HG02981 (cell line): ENCODE measurements at regions not wholly inside any gene's neighbourhood (a gene's known extent, or its start where the extent isn't known, plus 50 kb on each side); places are given as distances from the start of the nearest gene placed in this dataset.
A peak's percentile ranks its signal among the peaks of the same experiment; 100 is the strongest.

Source experiments
- ATAC-seq: cut with Tn5 transposase; IDR thresholded peaks from one replicate; pipeline ENCODE4 v1.9.1; 2021; ENCODE audit warnings: mild to moderate bottlenecking, moderate library complexity; ENCODE audit not compliant: unreplicated experiment

- ATAC-seq = peak; percentile 45
These were observed 403.8 kb upstream of the ID2 start for GRCh38 chr2:8277921-8278571.

GRCh38 chr2:8278709-8279354, 403.0 kb upstream of the ID2 start:
- ATAC-seq = no peak

- no peak for ATAC-seq
These were observed 402.4 kb upstream of the ID2 start for GRCh38 chr2:8279506-8279905.

GRCh38 chr2:8281234-8281633, 400.6 kb upstream of the ID2 start:
- no peak for ATAC-seq

- ATAC-seq = no peak
These were observed 399.7 kb upstream of the ID2 start for GRCh38 chr2:8281950-8282857.

- ATAC-seq = no peak
These were observed 399.0 kb upstream of the ID2 start for GRCh38 chr2:8282858-8283252.

GRCh38 chr2:8285081-8285480, 396.8 kb upstream of the ID2 start:
- ATAC-seq = no peak

GRCh38 chr2:8285898-8286297, 396.0 kb upstream of the ID2 start:
- no peak for ATAC-seq

- ATAC-seq = no peak
These were observed 393.6 kb upstream of the ID2 start for GRCh38 chr2:8288206-8288605.

GRCh38 chr2:8289111-8289510, 392.7 kb upstream of the ID2 start:
- no peak for ATAC-seq

GRCh38 chr2:8290771-8291352, 391.0 kb upstream of the ID2 start:
- ATAC-seq = no peak

GRCh38 chr2:8296306-8296705, 385.6 kb upstream of the ID2 start:
- ATAC-seq = no peak

GRCh38 chr2:8297376-8298231, 384.3 kb upstream of the ID2 start:
- ATAC-seq = no peak

- no peak for ATAC-seq
These were observed 383.1 kb upstream of the ID2 start for GRCh38 chr2:8298783-8299182.

- ATAC-seq = no peak
These were observed 381.6 kb upstream of the ID2 start for GRCh38 chr2:8300216-8300615.

- no peak for ATAC-seq
These were observed 381.0 kb upstream of the ID2 start for GRCh38 chr2:8300905-8301304.

- peak; percentile 70 for ATAC-seq
These were observed 378.5 kb upstream of the ID2 start for GRCh38 chr2:8303322-8303832.

GRCh38 chr2:8304821-8305766, 376.8 kb upstream of the ID2 start:
- no peak for ATAC-seq
